SK-N-SH (cell line): ENCODE measurements at regions not wholly inside any gene's neighbourhood (a gene's known extent, or its start where the extent isn't known, plus 50 kb on each side); places are given as distances from the start of the nearest gene placed in this dataset.

ENCODE experiments used
- CTCF ChIA-PET: fragments of 300-600, 350-600 bp; formaldehyde crosslinking; extraction: SDS; loops from one replicate; lab custom pipeline; 2021; lab: Yijun Ruan, JAX
- POLR2A ChIA-PET: fragments of 350-600 bp; sonication (Branson Sonifier 250); formaldehyde crosslinking; extraction: SDS; loops from one replicate; lab custom pipeline; 2020; ENCODE audit warnings: antibody characterized with exemption, inconsistent platforms; lab: Yijun Ruan, JAX
- DNase-seq: peaks from one replicate; pipeline ENCODE4 v3.0.0; 2012
- H2AFZ ChIP-seq: fragments of 200-600 bp; sonication (generic); 2 replicates; pipeline ENCODE4 v1.8.1; 2016; ENCODE audit warnings: antibody characterized with exemption, mild to moderate bottlenecking, low read depth
- H3F3A ChIP-seq: fragments of 200-600 bp; sonication (generic); replicated peaks from 2 replicates; pipeline ENCODE3; 2016; ENCODE audit warnings: antibody characterized with exemption, mild to moderate bottlenecking; ENCODE audit not compliant: insufficient read depth
- H3K27ac ChIP-seq, 2 experiments: fragments of 200-500 bp in 1 of 2; fragments of 200-600 bp in 1 of 2; sonication (Bioruptor generic) in 1 of 2; sonication (generic), shearing (Covaris generic) in 1 of 2; 2 replicates each; pipeline versions ENCODE4 v1.5.1 to v1.6.1; 2014 to 2016; ENCODE audit warnings: low read depth in 2 of 2, inconsistent platforms in 1 of 2, low read length in 1 of 2, mild to moderate bottlenecking in 1 of 2, mixed read lengths in 1 of 2
- H3K27me3 ChIP-seq: fragments of 200-600 bp; sonication (generic), shearing (Covaris generic); 2 replicates; pipeline ENCODE4 v1.6.1; 2016; ENCODE audit warnings: mixed run types; ENCODE audit not compliant: insufficient read depth
- H3K36me3 ChIP-seq, 2 experiments: fragments of 200-500 bp in 1 of 2; fragments of 200-600 bp in 1 of 2; sonication (Bioruptor generic) in 1 of 2; sonication (generic) in 1 of 2; replicated peaks in 1 of 2; 2 replicates each; pipeline versions ENCODE3 to v1.5.1; 2014 to 2016; ENCODE audit warnings: low read length in 1 of 2, mild to moderate bottlenecking in 1 of 2; ENCODE audit not compliant: insufficient read depth in 2 of 2, control insufficient read depth in 1 of 2
- H3K4me1 ChIP-seq, 2 experiments: fragments of 200-500 bp in 1 of 2; fragments of 200-600 bp in 1 of 2; sonication (Bioruptor generic) in 1 of 2; sonication (generic), shearing (Covaris generic) in 1 of 2; 2 replicates each; pipeline versions ENCODE4 v1.5.1 to v1.6.1; 2014 to 2016; ENCODE audit warnings: low read depth in 1 of 2, low read length in 1 of 2, mixed run types in 1 of 2; ENCODE audit not compliant: insufficient read depth in 2 of 2, control insufficient read depth in 1 of 2
- H3K4me2 ChIP-seq: fragments of 200-600 bp; sonication (generic), shearing (Covaris generic); 2 replicates; pipeline ENCODE4 v1.6.1; 2017; ENCODE audit warnings: mixed run types
- H3K4me3 ChIP-seq, 2 experiments: fragments of 200-500 bp in 1 of 2; fragments of 200-600 bp in 1 of 2; sonication (Bioruptor generic) in 1 of 2; sonication (generic), shearing (Covaris generic) in 1 of 2; 2 replicates each; pipeline versions ENCODE4 v1.5.1 to v1.8.1; 2014 to 2016; ENCODE audit warnings: low read depth in 2 of 2, inconsistent platforms in 1 of 2, low read length in 1 of 2, mild to moderate bottlenecking in 1 of 2, mixed read lengths in 1 of 2, moderate library complexity in 1 of 2
- H3K79me2 ChIP-seq: fragments of 200-600 bp; sonication (generic); 2 replicates; pipeline ENCODE4 v1.8.1; 2017; ENCODE audit warnings: mild to moderate bottlenecking; ENCODE audit not compliant: insufficient read depth
- H3K9ac ChIP-seq: fragments of 200-600 bp; sonication (generic); 2 replicates; pipeline ENCODE4 v1.6.1; 2017; ENCODE audit warnings: mixed run types
- H3K9me2 ChIP-seq: fragments of 200-600 bp; sonication (generic); 2 replicates; pipeline ENCODE4 v1.6.1; 2017; ENCODE audit warnings: mixed run types
- H3K9me3 ChIP-seq: fragments of 200-600 bp; sonication (generic); 2 replicates; pipeline ENCODE4 v1.6.1; 2017; ENCODE audit warnings: mixed run types, mild to moderate bottlenecking, moderate library complexity
- H4K20me1 ChIP-seq: fragments of 200-600 bp; sonication (generic); 2 replicates; pipeline ENCODE4 v1.6.1; 2017; ENCODE audit warnings: mild to moderate bottlenecking, mixed run types; ENCODE audit not compliant: insufficient read depth
- CTCF ChIP-seq: fragments of 200-600 bp; sonication (generic); IDR thresholded peaks from 2 replicates; pipeline ENCODE4 v1.6.1; 2017; ENCODE audit warnings: antibody characterized with exemption, mild to moderate bottlenecking, moderate library complexity
- ELF1 ChIP-seq: IDR thresholded peaks from 2 replicates; pipeline ENCODE4 v1.4.0; 2012
- EP300 ChIP-seq, 2 experiments: IDR thresholded peaks; 2 replicates each; pipeline versions ENCODE4 v1.4.0 to v1.6.1; 2012; ENCODE audit warnings: borderline replicate concordance in 1 of 2, low read depth in 1 of 2, low read length in 1 of 2
- FOSL2 ChIP-seq: IDR thresholded peaks from 2 replicates; pipeline ENCODE4 v1.4.0; 2012; ENCODE audit warnings: low read depth, mild to moderate bottlenecking, moderate library complexity, borderline replicate concordance
- FOXJ3 ChIP-seq: sonication (generic); formaldehyde crosslinking; IDR thresholded peaks from 2 replicates; pipeline ENCODE4 v1.5.1; 2020; ENCODE audit warnings: mild to moderate bottlenecking, missing genetic modification reagents
- IRF3 ChIP-seq: fragments of 150-350 bp; IDR thresholded peaks from 2 replicates; pipeline ENCODE4 v1.6.1; 2016; ENCODE audit warnings: mild to moderate bottlenecking, low read depth, low read length
- MAX ChIP-seq: IDR thresholded peaks from 2 replicates; pipeline ENCODE4 v1.4.0; 2012; ENCODE audit warnings: low read depth
- MEF2A ChIP-seq: IDR thresholded peaks from 2 replicates; pipeline ENCODE4 v1.4.0; 2012; ENCODE audit warnings: low read depth, borderline replicate concordance
- NFIC ChIP-seq: IDR thresholded peaks from 2 replicates; pipeline ENCODE4 v1.4.0; 2012; ENCODE audit warnings: borderline replicate concordance
- POLR2AphosphoS5 ChIP-seq: IDR thresholded peaks from 2 replicates; pipeline ENCODE4 v1.6.1; 2012; ENCODE audit warnings: low read depth, low read length
- RAD21 ChIP-seq: IDR thresholded peaks from 2 replicates; pipeline ENCODE4 v1.6.1; 2012; ENCODE audit warnings: mild to moderate bottlenecking, low read length
- RCOR1 ChIP-seq: fragments of 150-350 bp; IDR thresholded peaks from 2 replicates; pipeline ENCODE4 v1.6.1; 2017; ENCODE audit warnings: antibody characterized with exemption, low read length
- RFX5 ChIP-seq: IDR thresholded peaks from 2 replicates; pipeline ENCODE4 v1.6.1; 2012; ENCODE audit warnings: mild to moderate bottlenecking, improper control_type of control experiment, low read length
- TAF1 ChIP-seq: IDR thresholded peaks from 2 replicates; pipeline ENCODE4 v1.6.1; 2012; ENCODE audit warnings: low read depth, mild to moderate bottlenecking, low read length, moderate library complexity, borderline replicate concordance
- TEAD4 ChIP-seq: IDR thresholded peaks from 2 replicates; pipeline ENCODE4 v1.4.0; 2012; ENCODE audit warnings: mild to moderate bottlenecking, borderline replicate concordance; ENCODE audit not compliant: insufficient read depth
- USF2 ChIP-seq: fragments of 150-350 bp; IDR thresholded peaks from 2 replicates; pipeline ENCODE4 v1.6.1; 2017; ENCODE audit warnings: antibody characterized with exemption, low read length, low read depth, borderline replicate concordance
- ZBTB33 ChIP-seq: IDR thresholded peaks from 2 replicates; pipeline ENCODE4 v1.4.0; 2012; ENCODE audit warnings: low read depth, borderline replicate concordance
- WGBS: methylation state at CpG from one replicate; pipeline ENCODE4 v1.1.6; 2017; ENCODE audit warnings: low lambda C conversion rate; 5-methylcytosine and 5-hydroxymethylcytosine counted together

GRCh38 chr2:77831471-77831870 lies 309.3 kb upstream of the LRRTM4 start:
- DNase-seq = no peak
- Histone ChIP-seq H3K9me2 (no peaks in the 10 kb centered on the region), H3K4me3 (no peak overlapping the region), H3K9ac (no peak overlapping the region), H3K9me3 (no peaks in the 10 kb centered on the region; the same call in 1 of the 2 replicates), H3K4me2 (no peak overlapping the region), H4K20me1 (no peaks in the 10 kb centered on the region), H3F3A (no peaks in the 10 kb centered on the region), H3K36me3 (no peaks in the 10 kb centered on the region), H3K4me1 (no peaks in the 10 kb centered on the region), H3K79me2 (no peaks in the 10 kb centered on the region), H3K27ac (no peak overlapping the region), H2AFZ (no peak overlapping the region), H3K27me3 (no peaks in the 10 kb centered on the region)
- ChIA-PET POLR2A (no interaction called here), CTCF (no interaction called here)
- no peak for TF ChIP-seq MAX
- no peak for TF ChIP-seq RCOR1
- no peak for TF ChIP-seq FOSL2
- TF ChIP-seq NFIC = no peak
- TF ChIP-seq CTCF = no peak
- no peak for TF ChIP-seq IRF3
- TF ChIP-seq EP300 (IDR thresholded peaks at IDR 0.05; ENCODE audit: borderline replicate concordance in 1 of 2, low read depth in 1 of 2, low read length in 1 of 2) = no peak
- no peak for TF ChIP-seq TAF1
- no peak for TF ChIP-seq RAD21
- 11% methylated on average over 1 of the region's 1 CpG for WGBS

- CTCF ChIA-PET = no interaction called here
- Histone ChIP-seq H3K9me3 (no peaks in the 10 kb centered on the region; the same call in 1 of the 2 replicates), H3K9ac (no peak overlapping the region), H3F3A (no peaks in the 10 kb centered on the region), H3K4me2 (no peak overlapping the region), H3K27ac (no peak overlapping the region), H3K4me3 (no peak overlapping the region), H3K79me2 (no peaks in the 10 kb centered on the region), H3K36me3 (no peaks in the 10 kb centered on the region), H3K4me1 (no peaks in the 10 kb centered on the region), H3K27me3 (no peaks in the 10 kb centered on the region), H2AFZ (no peak overlapping the region), H3K9me2 (no peaks in the 10 kb centered on the region), H4K20me1 (no peaks in the 10 kb centered on the region)
- no peak for DNase-seq
- TF ChIP-seq POLR2AphosphoS5 = no peak
- no peak for TF ChIP-seq RFX5
- no peak for TF ChIP-seq MEF2A
- TF ChIP-seq ZBTB33 = no peak
- no peak for TF ChIP-seq TAF1
- no peak for TF ChIP-seq TEAD4
- no peak for TF ChIP-seq USF2
- no peak for TF ChIP-seq FOXJ3 (CRISPR knock-in tag)
- TF ChIP-seq ELF1 = no peak
- WGBS = 12% methylated on average over 1 of the region's 1 CpG
- POLR2A ChIA-PET = no interaction called here
These were observed 309.7 kb upstream of the LRRTM4 start for GRCh38 chr2:77831898-77832297.
